ENCODE measurements at regions not wholly inside any gene's neighbourhood (a gene's known extent, or its start where the extent isn't known, plus 50 kb on each side); places are given as distances from the start of the nearest gene placed in this dataset.

GRCh38 chr18:75587131-75587530, 159.6 kb upstream of the SMIM21 start:
- TF ChIP-seq POLR2A (IDR thresholded peaks at IDR 0.05; ENCODE audit: low read length) (no peak), GATA1 (IDR thresholded peaks at IDR 0.05; ENCODE audit: low read depth, low read length) (no peak)
